HG03571 (cell line): ENCODE measurements at regions not wholly inside any gene's neighbourhood (a gene's known extent, or its start where the extent isn't known, plus 50 kb on each side); places are given as distances from the start of the nearest gene placed in this dataset.

Experiments
- ATAC-seq: cut with Tn5 transposase; IDR thresholded peaks from one replicate; pipeline ENCODE4 v1.9.1; 2021; ENCODE audit not compliant: unreplicated experiment

DNA sequence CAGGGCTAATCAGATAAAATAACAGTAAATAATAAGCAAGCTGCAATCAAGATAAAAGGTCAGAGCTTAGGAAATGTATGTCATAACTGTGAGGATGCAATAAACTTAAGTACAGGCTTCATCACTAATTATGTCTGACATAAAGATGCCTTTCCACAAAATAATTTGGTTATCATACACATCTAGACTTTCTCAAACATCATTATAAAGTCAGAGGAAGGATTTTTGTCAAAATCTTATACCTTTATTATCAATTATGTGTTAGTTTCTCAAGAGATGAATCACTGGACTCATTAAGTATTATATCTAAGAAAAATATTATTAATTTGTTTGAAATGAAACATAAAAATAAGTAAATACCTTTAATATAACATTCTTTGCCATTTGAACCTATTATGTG is 695.4 kb upstream of the INTU start:
- ATAC-seq: no peak

DNA sequence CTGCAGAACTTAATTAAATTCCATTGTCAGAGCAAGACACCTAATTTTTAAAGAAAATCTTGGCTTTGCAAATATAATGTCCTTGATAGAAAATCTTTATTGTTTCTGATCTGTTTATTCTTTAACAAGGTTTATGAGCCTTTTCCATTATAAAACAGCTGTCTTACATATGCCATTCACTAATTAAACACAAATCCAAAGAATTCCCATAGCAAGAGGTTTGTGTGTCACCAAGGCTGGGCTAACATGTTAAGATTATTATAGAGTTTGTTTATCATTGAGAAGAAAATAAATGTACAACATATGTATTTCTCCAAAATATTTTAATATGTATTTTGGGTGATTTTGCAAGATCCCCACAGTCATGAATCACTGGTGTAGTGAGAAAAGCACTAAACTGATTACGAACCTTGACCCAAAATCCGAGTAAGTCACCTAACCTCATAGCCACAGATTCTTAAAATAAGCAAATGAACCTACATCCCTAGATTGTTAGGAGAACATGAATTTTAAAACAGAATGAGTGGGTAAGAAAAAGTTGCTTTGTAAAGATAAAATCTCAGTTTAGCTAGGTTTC is 694.8 kb upstream of the INTU start:
- ATAC-seq: no peak

DNA sequence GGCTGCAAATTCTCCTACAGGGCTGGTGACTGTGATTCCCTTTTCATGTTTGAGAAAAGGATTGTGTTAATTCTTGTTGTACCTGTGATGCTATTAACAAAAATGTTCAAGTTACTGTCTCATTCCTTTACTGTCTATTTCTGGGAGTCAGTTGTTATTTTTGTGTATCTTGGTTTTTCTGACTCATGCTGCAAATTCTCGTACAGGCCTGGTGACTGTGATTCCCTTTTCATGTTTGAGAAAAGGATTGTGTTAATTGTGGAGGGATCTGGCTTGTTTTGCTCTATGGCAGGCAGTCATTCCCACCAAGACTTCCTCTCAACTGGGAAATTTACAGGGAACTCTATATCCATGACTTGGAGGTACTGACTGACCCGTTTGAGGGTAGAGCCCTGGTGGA is 693.4 kb upstream of the INTU start:
- no peak for ATAC-seq

DNA sequence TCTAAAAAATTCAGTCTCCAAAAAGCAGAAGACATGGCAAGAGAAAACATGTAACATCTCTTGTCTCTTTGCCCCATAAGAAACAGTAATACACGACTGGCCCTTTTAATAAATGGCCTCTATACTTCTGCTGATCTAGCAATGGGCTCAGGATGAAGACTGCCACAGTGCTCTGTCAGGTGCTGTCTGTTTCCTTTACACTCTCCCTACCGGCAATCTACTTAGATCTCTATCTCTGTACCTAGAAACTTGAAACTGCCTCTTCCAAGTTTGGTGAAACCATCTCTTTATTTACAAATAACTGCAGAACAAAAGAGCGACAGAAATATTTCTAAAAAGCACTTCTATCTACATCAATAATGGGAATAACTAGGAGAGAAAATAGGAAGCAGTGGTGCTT is 685.2 kb upstream of the INTU start:
- ATAC-seq: no peak

DNA sequence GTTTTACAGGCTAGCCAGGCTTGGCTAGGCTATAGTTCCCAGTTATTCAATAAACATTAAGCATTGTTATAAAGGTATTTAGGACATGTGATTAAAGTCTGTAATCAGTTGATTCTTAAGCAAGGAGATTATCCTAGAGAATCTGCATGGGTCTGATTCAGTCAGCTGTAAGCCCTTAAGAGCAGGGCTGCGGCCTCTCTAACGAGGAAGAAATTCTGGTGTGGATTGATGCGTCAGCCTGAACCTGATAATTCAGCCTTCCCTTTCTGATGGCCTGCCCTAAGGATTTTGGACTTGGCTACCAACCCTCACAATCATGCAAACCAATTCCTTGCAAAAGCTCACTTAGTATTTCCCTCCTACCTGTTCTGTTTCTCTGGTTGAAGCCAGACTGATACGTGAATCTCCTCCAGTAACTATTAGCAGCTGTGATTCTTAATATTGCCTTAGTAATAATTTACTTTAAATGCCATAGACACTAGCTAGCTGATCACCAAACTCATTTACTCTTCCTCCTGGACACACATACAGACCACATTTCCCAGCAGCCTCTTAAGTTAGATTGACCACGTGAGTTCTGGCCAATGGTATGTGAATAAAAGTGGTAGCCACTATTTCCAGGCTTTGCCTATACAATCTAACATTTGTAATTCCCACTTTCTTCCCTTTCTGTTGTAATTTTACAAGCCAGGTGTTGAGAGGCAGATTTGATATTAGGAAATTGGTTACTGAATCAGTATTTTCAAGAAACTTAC is 678.0 kb upstream of the INTU start:
- ATAC-seq: no peak

DNA sequence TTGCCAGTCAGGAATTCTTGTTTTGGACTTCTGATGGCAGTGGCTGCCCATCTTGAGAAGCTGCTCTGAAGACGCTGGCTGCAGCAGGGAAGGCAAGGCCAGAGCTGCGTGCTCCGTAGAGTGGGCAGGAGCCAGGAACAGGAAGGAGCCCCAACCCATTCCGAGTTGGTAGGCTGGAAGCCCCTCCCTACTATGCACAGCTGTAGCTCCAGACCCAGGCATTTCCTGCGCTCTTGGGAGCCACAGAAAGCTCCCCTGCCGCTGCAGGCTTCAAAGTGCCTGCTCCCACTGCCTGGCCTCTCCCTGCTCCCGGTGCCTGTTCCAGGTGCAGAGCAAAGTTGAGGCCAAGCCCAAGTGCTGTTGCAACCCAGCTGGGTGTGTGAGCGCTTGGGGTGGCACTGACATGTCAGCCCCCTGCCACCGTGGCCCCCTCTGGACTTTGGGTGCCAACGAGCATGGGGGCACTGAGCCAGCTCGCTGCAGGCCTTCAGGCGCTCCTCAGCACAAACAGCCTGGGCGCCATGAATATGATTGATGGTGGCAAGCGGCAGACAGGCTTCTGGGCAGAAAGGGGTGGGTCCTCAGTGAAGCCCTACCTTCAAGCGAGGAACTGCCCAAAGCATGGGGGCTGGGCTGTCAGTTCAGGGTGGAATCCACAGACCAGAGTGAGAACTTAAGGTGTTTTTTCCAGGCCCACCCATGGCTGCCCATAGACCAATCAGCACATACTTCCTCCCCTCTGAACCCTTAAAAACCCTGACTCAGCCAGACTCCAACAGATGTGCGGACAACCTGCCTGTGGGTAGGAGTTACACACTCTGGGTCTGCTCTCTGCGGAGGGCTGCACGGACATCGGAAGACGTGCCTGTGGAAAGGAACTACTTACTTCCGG is 677.2 kb upstream of the INTU start:
- no peak for ATAC-seq

DNA sequence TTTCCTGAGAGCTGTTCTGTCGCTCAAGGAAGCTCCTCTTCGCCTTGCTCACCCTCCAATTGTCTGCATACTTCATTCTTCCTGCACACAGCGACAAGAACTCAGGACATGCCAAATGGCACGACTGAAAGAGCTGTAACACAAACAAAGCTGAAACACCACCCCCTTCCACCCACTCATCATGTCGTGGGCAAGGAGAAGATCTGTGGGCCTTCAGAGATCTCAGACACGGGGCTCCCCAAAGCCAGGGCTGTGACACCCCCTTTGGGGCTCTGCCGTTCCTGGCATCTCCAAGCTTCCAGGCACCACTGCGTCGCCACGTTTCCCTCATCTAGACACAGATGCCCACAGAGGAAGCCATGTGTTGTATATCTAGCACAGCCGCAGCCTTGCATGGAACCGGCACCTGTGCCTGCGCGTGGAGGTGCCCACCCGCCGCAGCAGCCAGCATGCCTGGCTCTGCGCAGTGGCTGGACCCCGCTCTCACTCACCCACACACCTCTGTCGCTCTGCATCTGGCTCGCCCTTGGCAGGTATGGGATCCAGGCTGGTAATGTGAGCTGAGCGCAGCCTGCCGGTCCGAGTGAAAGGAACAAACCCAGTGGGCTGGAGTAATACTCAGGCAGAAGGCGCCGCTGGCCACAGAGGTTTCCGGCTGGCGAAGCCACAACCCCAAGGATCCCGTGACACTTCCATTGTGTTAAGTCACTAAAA is 676.4 kb upstream of the INTU start:
- no peak for ATAC-seq

DNA sequence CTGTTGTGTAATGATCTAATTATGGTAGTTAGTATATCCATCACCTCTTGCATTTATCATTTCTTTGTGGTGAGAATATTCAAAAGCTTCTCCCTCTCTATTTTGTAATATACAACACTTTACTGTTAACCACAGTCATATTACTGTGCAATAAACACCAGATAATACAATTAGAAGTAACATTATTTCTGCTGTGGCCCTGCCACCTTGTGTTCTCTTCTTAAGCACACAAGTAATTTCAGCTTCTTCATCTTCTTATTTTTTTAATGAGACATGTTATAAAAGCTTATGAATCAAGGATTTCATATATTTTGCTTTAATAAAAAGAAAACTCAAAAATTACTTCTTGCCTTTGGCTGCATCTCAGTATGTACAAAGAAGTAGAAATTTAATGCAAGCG is 675.2 kb upstream of the INTU start:
- no peak for ATAC-seq

DNA sequence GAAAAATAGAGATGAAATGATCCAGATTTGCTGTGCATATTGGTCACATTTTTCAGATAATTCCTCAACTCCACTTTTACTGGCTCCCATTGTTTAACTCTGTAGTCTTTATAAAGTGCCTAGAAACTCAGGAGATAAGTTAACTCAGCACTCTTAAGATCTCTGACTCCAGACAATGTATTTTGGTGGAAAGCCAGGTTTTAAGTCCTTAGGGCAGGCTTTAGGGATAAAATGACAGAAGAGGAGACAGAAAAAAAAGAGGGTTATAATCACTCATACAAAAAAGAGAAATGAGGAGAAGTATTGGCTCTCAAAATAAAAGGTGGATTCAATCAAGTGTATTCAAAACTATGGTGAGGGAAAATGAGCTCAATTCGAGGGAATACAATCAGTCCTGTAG is 674.8 kb upstream of the INTU start:
- no peak for ATAC-seq

DNA sequence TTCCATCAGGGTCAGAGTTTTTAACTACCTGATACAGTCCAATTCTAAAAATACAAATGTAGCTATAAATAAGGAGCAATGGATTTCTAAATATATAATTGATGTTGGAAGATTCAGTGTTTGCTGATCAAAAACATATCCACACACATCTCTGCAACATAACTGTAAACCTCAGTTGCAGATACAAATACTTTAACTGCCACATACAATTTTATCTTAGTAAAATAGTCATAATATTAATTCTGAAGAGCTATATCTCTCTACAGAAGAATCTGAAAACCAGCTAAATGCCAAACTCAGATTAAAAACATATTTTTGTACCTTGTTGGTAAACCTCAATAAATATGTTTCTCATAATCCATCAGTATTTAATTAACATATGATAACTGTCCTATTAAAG is 674.3 kb upstream of the INTU start:
- ATAC-seq: no peak

DNA sequence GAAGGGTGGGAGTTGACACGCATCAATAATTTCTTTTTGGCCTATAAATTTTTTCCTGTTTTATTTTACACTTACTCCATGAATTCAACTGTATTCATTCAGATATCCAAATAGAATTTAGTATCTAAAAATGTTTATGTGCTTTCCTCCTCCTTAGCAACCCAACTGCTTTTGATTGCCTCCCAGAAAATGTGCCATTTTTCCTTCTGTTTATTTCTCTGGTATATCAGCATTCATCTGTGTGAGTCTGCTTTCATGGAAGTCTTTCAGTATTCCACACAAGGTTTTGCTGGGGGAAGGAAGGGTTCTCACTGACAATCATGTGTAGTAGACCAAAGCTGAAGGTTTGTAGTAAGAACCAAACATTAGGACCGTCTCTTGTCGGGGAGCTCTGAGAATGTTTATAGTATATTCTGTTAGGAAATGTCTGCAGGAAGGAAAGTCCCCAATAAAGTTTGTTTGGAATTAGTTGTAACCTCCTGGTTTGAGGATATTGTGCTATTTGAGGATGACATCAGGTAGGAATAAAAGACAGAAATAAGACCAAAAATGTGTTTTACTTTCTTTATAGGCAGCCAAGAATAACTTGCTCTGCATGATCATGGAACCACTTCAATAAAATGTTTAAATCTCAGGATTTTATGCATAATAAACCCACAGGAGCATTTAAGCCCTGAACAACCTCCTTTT is 673.6 kb upstream of the INTU start:
- ATAC-seq: no peak

DNA sequence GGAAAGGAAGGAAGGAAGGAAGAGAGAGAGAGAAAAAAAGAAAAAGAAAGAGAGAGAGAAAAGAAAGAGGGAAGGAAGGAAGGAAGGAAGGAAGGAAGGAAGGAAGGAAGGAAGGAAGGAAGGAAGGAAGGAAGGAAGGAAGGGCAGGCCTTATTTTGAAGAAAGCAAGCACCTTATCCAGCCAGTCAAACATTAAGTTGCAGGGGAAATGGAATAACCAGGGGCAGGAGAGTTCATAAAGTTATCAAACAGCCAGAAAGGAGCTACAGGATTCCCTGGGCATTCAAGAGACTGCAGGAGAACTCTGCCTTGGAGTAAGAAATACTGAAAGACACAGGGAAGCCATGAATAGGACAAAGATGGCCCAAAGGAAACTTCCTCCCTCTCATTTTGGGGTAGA is 672.0 kb upstream of the INTU start:
- no peak for ATAC-seq

DNA sequence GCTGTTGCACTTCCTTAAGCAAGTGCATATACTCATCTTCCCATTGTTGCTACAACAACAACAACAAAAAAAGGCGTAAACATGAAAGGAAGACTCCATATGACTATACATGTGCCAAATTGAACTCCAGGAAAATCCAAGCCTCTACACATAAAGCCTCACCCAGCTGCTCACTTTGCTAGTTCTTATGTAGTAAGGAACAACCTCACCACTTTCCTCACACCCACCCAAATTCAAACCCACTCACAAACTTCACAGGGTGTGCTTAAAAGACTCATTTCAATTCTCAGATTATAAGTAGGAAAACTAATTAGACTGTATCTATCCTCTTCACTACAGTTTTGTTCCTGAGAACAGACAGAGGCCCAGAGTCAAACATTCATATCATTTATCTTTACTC is 671.1 kb upstream of the INTU start:
- ATAC-seq: no peak

DNA sequence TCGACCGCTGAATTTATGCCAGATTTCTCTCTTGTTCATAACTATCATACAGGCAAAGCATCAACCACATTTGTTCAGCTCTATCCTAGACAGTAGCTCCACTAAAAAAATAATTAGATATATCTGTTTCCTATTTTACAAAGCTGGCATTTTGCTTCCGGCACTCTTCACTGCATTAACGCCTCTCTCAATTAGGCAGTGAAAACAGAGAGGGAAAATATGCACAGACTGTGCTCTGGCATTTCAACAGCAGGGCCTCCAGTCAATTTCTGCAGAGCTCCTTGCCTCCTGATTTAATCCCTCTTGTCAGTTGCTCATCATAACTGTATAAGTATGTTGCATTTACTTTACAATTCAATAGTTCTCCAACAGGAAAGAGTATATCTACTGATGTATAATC is 666.9 kb upstream of the INTU start:
- no peak for ATAC-seq

DNA sequence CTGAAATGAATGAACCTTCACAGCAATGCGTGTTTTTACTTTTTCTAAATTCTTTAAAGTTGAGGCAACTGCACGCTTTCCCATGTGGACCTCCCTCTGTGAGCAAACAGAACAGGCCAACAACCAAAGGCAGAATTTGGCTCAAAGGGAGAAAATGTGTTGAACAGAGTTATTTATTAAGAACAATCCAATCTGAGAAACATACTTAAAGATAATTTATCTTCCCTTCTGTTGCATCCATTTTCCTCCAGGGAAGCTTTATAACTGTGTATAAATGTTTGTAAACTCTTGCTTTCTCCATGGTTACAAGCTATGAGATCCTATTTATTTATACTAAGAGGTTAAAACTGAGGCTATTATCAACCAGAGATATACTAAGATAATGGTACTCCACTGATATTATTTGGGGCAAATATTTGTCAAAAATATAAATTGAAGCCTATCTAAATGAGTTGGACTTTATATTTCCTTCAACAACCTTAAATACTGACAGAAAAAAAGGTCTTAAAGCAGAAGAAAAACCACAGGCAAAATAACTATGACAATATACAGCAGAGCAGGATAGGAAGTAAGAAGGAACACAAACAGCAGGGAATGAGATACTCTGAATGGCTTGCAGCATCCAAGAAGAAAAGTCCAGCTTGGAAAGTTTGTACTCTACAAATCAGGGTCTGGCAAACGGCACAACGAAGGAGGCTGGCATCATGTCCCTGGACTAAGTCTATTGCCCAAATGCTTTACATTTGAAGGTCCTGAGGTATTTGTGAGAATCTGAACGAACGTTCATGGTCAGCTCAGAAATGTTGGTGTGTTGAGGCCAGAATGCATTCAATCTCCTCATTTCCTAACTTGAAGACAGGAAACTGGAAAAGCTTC is 663.2 kb upstream of the INTU start:
- ATAC-seq: no peak

DNA sequence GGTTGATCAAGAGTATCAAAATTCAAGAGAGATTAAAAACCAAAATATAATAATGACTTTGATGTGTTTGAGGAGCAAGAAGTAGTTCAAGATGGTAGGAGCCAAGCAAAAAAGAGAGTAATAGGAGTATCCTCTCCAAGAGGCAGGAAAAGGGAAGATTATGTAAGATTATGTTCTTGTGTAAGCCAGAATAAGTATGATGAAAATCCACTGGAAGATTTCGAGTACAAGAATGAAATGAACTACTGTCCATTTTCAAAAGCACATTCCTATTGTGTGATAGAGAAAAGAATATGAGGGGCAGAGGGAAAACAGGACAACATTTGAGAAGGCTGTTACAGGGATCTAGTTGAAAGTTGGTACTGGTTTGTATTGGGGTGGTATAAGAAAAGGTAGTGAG is 659.6 kb upstream of the INTU start:
- no peak for ATAC-seq

DNA sequence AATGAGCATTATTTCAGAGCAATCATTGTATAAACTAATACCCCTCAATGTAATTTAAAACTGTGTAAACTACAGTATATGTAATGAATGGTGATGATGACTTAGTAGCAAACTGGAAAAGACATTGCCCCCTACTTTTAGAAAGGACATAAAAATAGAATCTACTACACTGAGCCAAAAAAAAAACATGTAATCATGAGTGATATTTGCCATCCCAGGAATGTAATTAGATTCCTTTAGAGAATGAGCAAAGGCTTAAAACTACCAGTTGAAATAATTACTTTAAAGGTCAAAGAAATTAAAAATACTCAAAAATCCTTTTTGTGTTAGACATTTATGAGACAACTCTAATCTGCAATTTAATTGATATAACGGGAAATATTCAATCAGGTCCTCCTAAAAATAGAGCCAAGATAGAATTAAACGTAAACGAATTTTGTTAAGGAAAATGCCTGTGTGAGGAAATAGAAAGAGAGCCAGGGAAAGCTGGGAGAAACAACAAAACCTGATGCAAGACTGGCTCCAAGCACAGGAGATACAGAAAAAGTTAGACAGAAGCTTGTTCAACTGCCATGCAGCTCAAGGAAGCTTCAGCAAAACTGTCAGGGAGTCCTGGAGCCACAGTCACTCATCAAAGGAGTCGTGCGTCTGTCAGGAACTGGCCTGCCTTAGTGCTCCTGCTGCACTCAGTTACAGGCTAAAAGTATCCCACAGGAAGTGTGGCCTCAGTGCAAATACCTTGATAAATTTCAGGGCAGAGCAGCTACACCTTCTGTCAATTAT is 655.7 kb upstream of the INTU start:
- no peak for ATAC-seq

DNA sequence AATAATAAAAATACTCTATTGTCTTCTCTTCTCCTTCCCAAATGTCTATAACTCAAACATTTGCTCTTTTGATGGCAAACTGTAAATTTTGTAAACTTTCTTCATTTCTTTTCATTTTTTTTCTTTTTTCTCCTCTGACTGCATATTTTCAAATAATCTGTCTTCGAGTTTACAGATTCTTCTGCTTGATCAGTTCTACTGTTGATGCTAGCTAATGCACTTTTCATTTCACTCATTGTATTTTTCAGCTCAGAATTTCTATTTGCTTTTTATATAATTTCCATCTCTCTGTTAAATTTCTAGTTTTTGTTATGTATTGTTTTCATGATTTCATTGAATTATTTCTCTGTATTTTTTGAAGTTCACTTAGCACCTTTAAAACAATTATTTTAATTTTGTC is 646.8 kb upstream of the INTU start:
- no peak for ATAC-seq

DNA sequence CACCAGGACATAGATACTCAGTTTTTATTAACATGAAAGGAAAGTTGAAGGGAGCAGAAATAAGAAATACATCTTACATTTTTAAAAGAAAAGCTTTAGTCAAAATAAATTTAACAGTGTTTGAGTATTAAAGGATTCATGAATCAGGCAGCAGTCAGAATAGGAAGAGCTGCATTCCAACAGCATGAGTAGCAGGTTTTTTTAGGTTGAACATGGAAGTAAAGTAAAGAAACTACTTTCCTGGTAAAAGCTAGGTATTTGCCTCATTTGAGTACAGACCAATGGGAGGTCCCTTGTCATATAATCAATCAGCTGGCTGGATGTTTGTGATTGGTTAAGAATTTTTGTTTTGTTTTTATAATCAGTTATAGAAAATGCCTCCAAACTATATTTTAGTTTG is 645.9 kb upstream of the INTU start:
- no peak for ATAC-seq
